Left ventricle myocardium superior (tissue), 1 donor: ENCODE measurements at regions not wholly inside any gene's neighbourhood (a gene's known extent, or its start where the extent isn't known, plus 50 kb on each side); places are given as distances from the start of the nearest gene placed in this dataset.
"Not testable (repeated sequence)": the region's sequence is repeated elsewhere in the genome, so short reads cannot be mapped to it uniquely, and the experiment has no call there.

ENCODE experiments used
- ATAC-seq: fragments of 200-7000 bp; cut with Tn5 transposase; one replicate; pipeline ENCODE4 v1.9.1; 2020; ENCODE audit warnings: mild to moderate bottlenecking, moderate library complexity
- DNase-seq: peaks from one replicate; pipeline ENCODE4 v3.0.0-alpha.2; 2020
- intact Hi-C: fragments of 100-400 bp; cut with micrococcal nuclease; formaldehyde crosslinking; loops from one replicate; pipeline ENCODE4 v1.11.0; 2022
- donor health status: DM: no; HTN: yes; CAD: no; lungs with severe emphysema.

- ATAC-seq: peak; percentile 48
Measured at GRCh38 chr9:60969988-60970668, 55.9 kb downstream of the SPATA31A5 start.

More at GRCh38 chr9:60969988-60970668, 55.9 kb downstream of the SPATA31A5 start:
- DNase-seq, intact Hi-C loops: not testable (repeated sequence)
